M059J (cell line): ENCODE measurements at regions not wholly inside any gene's neighbourhood (a gene's known extent, or its start where the extent isn't known, plus 50 kb on each side); places are given as distances from the start of the nearest gene placed in this dataset.
"Not testable (repeated sequence)": the region's sequence is repeated elsewhere in the genome, so short reads cannot be mapped to it uniquely, and the experiment has no call there.

Experiments used
- DNase-seq: peaks from one replicate; pipeline ENCODE4 v3.0.0-alpha.2; 2012; ENCODE audit warnings: low read depth

- DNase-seq = not testable (repeated sequence)
Measured at GRCh38 chr2:90291934-90292333, 1600.5 kb downstream of the RPIA start.

- not testable (repeated sequence) for DNase-seq
Measured at GRCh38 chr2:90292451-90292850, 1601.0 kb downstream of the RPIA start.

GRCh38 chr2:90293224-90293623 lies 1601.8 kb downstream of the RPIA start:
- DNase-seq = not testable (repeated sequence)

- DNase-seq = not testable (repeated sequence)
Measured at GRCh38 chr2:90293806-90294205, 1602.3 kb downstream of the RPIA start.

GRCh38 chr2:90295036-90295750 lies 1603.7 kb downstream of the RPIA start:
- not testable (repeated sequence) for DNase-seq

DNA sequence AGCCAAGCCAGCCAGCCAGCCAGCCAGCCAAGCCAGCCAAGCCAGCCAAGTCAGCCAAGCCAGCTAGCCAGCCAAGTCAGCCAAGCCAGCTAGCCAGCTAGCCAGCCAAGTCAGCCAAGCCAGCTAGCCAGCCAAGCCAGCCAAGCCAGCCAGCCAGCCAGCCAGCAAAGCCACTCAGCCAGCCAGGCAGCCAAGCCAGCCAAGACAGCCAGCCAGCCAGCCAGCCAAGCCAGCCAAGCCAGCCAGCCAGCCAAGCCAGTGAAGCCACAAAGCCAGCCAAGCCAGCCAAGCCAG lies 1605.0 kb downstream of the RPIA start:
- DNase-seq = not testable (repeated sequence)

DNA sequence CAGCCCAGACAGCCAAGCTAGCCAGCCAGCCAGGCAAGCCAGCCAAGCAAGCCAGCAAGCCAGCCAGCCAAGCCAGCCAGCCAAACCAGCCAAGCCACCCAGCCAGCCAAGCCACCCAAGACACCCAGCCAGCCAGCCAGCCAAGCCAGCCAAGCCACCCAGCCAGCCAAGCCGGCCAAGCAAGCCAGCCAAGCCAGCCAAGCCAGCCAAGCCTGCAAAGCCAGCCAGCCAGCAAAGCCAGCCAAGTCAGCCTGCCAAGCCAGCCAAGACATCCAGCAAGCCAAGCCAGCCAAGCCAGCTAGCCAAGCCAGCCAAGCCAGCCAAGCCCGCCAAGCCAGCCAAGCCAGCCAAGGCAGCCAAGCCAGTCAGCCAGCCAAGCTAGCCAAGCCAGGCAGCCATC lies 1606.2 kb downstream of the RPIA start:
- DNase-seq = not testable (repeated sequence)

DNA sequence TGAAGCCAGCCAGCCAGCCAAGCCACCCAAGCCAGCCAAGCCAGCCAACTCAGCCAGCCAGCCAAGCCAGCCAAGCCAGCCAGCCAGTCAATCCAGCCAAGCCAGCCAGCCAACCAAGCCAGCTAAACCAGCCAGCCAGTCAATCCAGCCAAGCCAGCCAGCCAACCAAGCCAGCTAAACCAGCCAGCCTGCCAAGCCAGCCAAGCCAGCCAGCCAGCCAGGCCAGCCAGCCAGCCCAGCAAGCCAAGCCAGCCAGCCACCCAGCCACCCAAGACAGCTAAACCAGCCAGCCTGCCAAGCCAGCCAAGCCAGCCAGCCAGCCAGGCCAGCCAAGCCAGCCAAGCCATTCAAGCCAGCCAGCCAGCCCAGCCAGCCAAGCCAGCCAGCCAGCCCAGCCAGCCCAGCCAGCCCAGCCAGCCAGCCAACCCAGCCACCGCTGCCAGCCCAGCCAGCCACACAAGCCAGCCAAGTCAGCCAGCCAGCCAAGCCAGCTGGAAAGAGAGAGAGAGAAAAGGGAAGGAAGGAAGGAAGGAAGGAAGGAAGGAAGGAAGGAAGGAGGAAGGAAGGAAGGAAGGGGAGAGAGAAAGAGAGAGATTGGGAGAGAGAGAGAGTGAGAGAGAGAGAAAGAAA lies 1606.8 kb downstream of the RPIA start:
- DNase-seq = not testable (repeated sequence)

GRCh38 chr2:90298983-90299382 lies 1607.5 kb downstream of the RPIA start:
- DNase-seq = not testable (repeated sequence)

- DNase-seq = not testable (repeated sequence)
Measured at GRCh38 chr2:90322982-90323381, 1631.5 kb downstream of the RPIA start.

GRCh38 chr2:90323612-90324558 lies 1632.4 kb downstream of the RPIA start:
- not testable (repeated sequence) for DNase-seq

- not testable (repeated sequence) for DNase-seq
Measured at GRCh38 chr2:90324672-90325071, 1633.2 kb downstream of the RPIA start.

GRCh38 chr2:90325796-90326353 lies 1634.4 kb downstream of the RPIA start:
- not testable (repeated sequence) for DNase-seq

- DNase-seq = not testable (repeated sequence)
Measured at GRCh38 chr2:90355546-90355945, 1664.1 kb downstream of the RPIA start.

- not testable (repeated sequence) for DNase-seq
Measured at GRCh38 chr2:90359344-90359743, 1667.9 kb downstream of the RPIA start.

DNA sequence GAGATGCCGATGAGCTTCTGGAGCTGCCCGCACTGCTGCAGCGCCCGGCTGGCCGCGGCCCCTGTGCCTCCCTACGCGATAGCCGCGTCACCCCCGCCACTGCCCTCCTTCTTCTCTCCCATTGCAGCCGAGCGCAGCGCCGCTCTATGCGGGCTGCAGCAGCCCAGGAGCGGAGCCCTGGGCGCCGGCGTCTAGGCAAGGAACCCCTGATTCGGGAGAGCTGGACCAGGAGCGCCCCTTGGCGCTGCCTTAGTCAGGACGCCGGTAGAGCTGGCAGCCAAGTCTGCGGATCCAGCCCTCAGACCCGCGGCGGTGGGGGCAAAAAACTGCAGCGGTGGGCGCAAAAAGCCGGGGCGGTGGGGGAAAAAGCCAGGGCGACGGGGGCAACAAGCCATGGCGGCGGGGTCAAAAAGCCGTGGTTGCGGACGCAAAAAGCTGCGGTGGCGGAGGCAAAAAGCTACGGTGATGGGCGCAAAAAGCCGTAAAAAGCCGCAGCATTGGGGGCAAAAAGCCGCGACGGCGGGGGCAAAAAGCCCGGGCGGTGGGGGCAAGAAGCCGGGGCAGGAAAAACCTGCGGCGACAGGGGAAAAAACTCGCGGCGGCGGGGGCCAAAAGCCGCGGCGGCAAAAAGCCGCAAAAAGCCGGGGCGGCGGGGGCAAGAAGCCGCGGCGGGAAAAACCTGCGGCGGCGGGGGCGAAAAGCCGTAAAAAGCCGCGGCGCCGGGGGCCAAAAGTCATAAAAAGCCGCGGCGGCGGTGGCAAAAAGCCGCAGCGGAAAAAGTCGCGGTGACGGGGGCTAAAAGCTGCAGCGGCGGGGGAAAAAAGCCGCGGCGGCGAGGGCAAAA lies 1668.6 kb downstream of the RPIA start:
- DNase-seq = not testable (repeated sequence)

GRCh38 chr2:90360731-90361035 lies 1669.2 kb downstream of the RPIA start:
- not testable (repeated sequence) for DNase-seq
